ENCODE measurements at regions not wholly inside any gene's neighbourhood (a gene's known extent, or its start where the extent isn't known, plus 50 kb on each side); places are given as distances from the start of the nearest gene placed in this dataset.

GRCh38 chr12:75578546-75578945 lies 67.1 kb upstream of the KRR1 start:
- no peak for TF ChIP-seq CTCF (IDR thresholded peaks at IDR 0.05)
- no peaks in the 10 kb centered on the region for H3K27me3 ChIP-seq
- no peaks in the 10 kb centered on the region for H3K36me3 ChIP-seq
- intact Hi-C loops (cut with DNase I), result no loop called here
- no peaks in the 10 kb centered on the region for H3K9me3 ChIP-seq
- no peak overlapping the region for H3K4me3 ChIP-seq
- no peaks in the 10 kb centered on the region for H3K4me1 ChIP-seq
- H3K27ac ChIP-seq, result no peak overlapping the region
- DNase-seq (no peak), ATAC-seq (no peak)

GRCh38 chr12:75577812-75578211 lies 66.4 kb upstream of the KRR1 start:
- Histone ChIP-seq H3K4me3 (no peak overlapping the region), H3K9me3 (no peaks in the 10 kb centered on the region), H3K27ac (no peak overlapping the region), H3K4me1 (no peaks in the 10 kb centered on the region), H3K27me3 (no peaks in the 10 kb centered on the region), H3K36me3 (no peaks in the 10 kb centered on the region)
- intact Hi-C loops (cut with DNase I), result no loop called here
- no peak for ATAC-seq
- TF ChIP-seq CTCF (IDR thresholded peaks at IDR 0.05), result no peak
- no peak for DNase-seq

- no peak for TF ChIP-seq CTCF (IDR thresholded peaks at IDR 0.05)
- Histone ChIP-seq H3K4me1 (no peaks in the 10 kb centered on the region), H3K4me3 (no peak overlapping the region), H3K9me3 (no peaks in the 10 kb centered on the region), H3K27me3 (no peaks in the 10 kb centered on the region), H3K27ac (no peak overlapping the region), H3K36me3 (no peaks in the 10 kb centered on the region)
- ATAC-seq, result no peak
- no peak for DNase-seq
- intact Hi-C loops (cut with DNase I), result no loop called here
Measured at GRCh38 chr12:75571656-75572205, 60.3 kb upstream of the KRR1 start.

GRCh38 chr12:75571204-75571603 lies 59.8 kb upstream of the KRR1 start:
- Histone ChIP-seq H3K4me3 (no peak overlapping the region), H3K9me3 (no peaks in the 10 kb centered on the region), H3K4me1 (no peaks in the 10 kb centered on the region), H3K27me3 (no peaks in the 10 kb centered on the region), H3K36me3 (no peaks in the 10 kb centered on the region), H3K27ac (no peak overlapping the region)
- ATAC-seq (no peak), DNase-seq (no peak)
- no peak for TF ChIP-seq CTCF (IDR thresholded peaks at IDR 0.05)
- intact Hi-C loops (cut with DNase I), result no loop called here

- Histone ChIP-seq H3K4me3 (no peak overlapping the region), H3K36me3 (no peaks in the 10 kb centered on the region), H3K9me3 (no peaks in the 10 kb centered on the region), H3K27ac (no peak overlapping the region), H3K4me1 (no peaks in the 10 kb centered on the region), H3K27me3 (no peaks in the 10 kb centered on the region)
- TF ChIP-seq CTCF (IDR thresholded peaks at IDR 0.05), result no peak
- no peak for ATAC-seq
- intact Hi-C loops (cut with DNase I), result no loop called here
- DNase-seq, result no peak
Measured at GRCh38 chr12:75568801-75569200, 57.4 kb upstream of the KRR1 start.

- ATAC-seq (no peak), DNase-seq (no peak)
- no peak for TF ChIP-seq CTCF (IDR thresholded peaks at IDR 0.05)
- Histone ChIP-seq H3K27me3 (no peaks in the 10 kb centered on the region), H3K4me3 (no peak overlapping the region), H3K36me3 (no peaks in the 10 kb centered on the region), H3K4me1 (no peaks in the 10 kb centered on the region), H3K9me3 (no peaks in the 10 kb centered on the region), H3K27ac (no peak overlapping the region)
- intact Hi-C loops (cut with DNase I), result no loop called here
Measured at GRCh38 chr12:75568393-75568792, 57.0 kb upstream of the KRR1 start.
